Retinal pigment epithelial cell (primary cell): ENCODE measurements at regions not wholly inside any gene's neighbourhood (a gene's known extent, or its start where the extent isn't known, plus 50 kb on each side); places are given as distances from the start of the nearest gene placed in this dataset.

Experiments
- DNase-seq: peaks from one replicate; pipeline ENCODE4 v3.0.0-alpha.2; 2010; ENCODE audit warnings: low read depth
- H3K4me3 ChIP-seq: 2 replicates; pipeline ENCODE4 v1.5.1; 2011; ENCODE audit warnings: mild to moderate bottlenecking, low read length, control low read depth, moderate library complexity
- CTCF ChIP-seq: conservative IDR thresholded peaks from 2 replicates; pipeline ENCODE4 v1.5.1; 2011; ENCODE audit warnings: low read depth, low read length, control low read depth, inconsistent platforms

- TF ChIP-seq CTCF, result no peak
- no peak for DNase-seq
- no peak overlapping the region for H3K4me3 ChIP-seq
Observed at GRCh38 chr9:107980984-107981383, 491.4 kb upstream of the KLF4 start.

- no peak for TF ChIP-seq CTCF
- DNase-seq, result no peak
- H3K4me3 ChIP-seq, result no peak overlapping the region
Observed at GRCh38 chr9:107976767-107977166, 487.2 kb upstream of the KLF4 start.

- no peak for DNase-seq
- H3K4me3 ChIP-seq, result no peak overlapping the region
- TF ChIP-seq CTCF, result no peak
Observed at GRCh38 chr9:107975426-107976010, 485.9 kb upstream of the KLF4 start.

GRCh38 chr9:107973451-107973850 lies 483.9 kb upstream of the KLF4 start:
- no peak for TF ChIP-seq CTCF
- H3K4me3 ChIP-seq, result no peak overlapping the region
- DNase-seq, result no peak

DNA sequence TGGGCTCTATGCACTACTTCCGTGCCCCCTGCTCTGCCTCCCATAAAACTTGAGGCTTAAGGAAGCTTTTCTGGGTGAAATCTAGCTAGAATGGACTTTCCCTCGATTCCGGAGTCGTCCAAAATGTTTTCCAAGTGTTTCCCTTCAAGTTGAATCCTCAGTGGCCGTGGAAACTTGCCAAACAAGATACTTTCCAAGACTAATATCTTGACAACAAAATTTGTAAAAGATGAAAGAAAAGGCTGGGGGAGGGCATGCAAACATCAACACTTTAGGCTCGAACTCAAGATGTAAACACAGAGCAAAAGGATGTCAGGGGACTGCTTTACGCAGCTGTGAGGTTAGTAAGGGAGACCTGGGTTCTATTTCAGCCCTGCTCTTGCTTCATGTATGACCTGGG lies 482.8 kb upstream of the KLF4 start:
- DNase-seq, result no peak
- TF ChIP-seq CTCF, result no peak
- H3K4me3 ChIP-seq, result no peak overlapping the region

DNA sequence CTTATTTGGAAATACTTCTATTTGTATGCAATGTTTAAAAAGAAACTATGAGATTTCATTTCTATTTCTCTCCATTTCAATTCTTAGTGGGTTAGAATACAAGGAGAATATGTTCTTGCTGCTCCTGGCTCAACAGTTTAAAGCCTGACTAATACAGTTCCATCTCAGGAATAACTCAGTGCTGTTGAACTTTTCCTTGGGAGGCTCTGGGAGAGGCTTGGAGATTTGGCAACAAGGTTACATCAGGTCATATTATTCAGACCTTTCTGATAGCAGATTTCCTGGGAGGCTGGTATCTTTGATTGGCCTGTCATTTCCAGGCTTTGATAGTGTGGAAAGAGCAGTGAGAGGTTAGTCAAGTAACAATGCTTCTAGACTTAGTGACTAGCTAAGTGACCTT lies 481.7 kb upstream of the KLF4 start:
- H3K4me3 ChIP-seq, result no peak overlapping the region
- DNase-seq, result no peak
- TF ChIP-seq CTCF, result no peak

DNA sequence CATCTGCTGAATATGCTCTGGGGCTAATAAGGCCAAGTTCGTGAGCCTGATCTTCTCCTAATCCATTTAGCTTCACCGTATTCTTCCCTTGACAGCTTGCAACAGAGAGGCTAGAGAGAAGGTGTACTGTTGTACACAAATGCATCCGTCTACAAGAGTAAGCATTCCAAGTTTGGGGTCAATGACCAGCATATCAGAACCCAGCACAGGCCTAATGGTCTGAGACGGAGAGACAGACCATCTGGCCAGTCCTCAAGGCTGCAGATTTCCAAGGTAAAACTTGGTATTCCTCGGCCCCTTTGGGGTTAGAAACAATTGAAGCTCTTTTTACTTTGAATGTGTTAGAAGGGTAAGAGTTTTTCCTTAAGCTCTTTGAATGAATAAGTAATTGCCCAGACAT lies 481.2 kb upstream of the KLF4 start:
- no peak for TF ChIP-seq CTCF
- DNase-seq, result no peak
- no peak overlapping the region for H3K4me3 ChIP-seq
